G401 (cell line): ENCODE measurements at regions not wholly inside any gene's neighbourhood (a gene's known extent, or its start where the extent isn't known, plus 50 kb on each side); places are given as distances from the start of the nearest gene placed in this dataset.

Experiments
- DNase-seq: peaks from one replicate; pipeline ENCODE4 v3.0.0-alpha.2; 2015; ENCODE audit warnings: low spot score
- in situ Hi-C: cut with HindIII; loops from 2 replicates; pipeline ENCODE4 v1.10.0; 2016; ENCODE audit warnings: low sequenced_read_pairs, mixed read lengths

GRCh38 chr6:137763886-137764285 lies 103.2 kb upstream of the TNFAIP3 start:
- no peak for DNase-seq
- in situ Hi-C loops: no loop called here

GRCh38 chr6:137764464-137764863 lies 102.6 kb upstream of the TNFAIP3 start:
- DNase-seq: no peak
- in situ Hi-C loops: no loop called here

GRCh38 chr6:137765059-137765458 lies 102.0 kb upstream of the TNFAIP3 start:
- in situ Hi-C loops: no loop called here
- DNase-seq: no peak

GRCh38 chr6:137766596-137767370 lies 100.3 kb upstream of the TNFAIP3 start:
- DNase-seq: no peak
- in situ Hi-C loops: no loop called here

- in situ Hi-C loops: no loop called here
- no peak for DNase-seq
Measured at GRCh38 chr6:137767465-137767864, 99.6 kb upstream of the TNFAIP3 start.

- DNase-seq: no peak
- in situ Hi-C loops: no loop called here
Measured at GRCh38 chr6:137767911-137768690, 99.0 kb upstream of the TNFAIP3 start.

GRCh38 chr6:137768935-137769334 lies 98.1 kb upstream of the TNFAIP3 start:
- in situ Hi-C loops: no loop called here
- no peak for DNase-seq

GRCh38 chr6:137769797-137770362 lies 97.2 kb upstream of the TNFAIP3 start:
- no peak for DNase-seq
- in situ Hi-C loops: no loop called here

GRCh38 chr6:137772541-137773250 lies 94.4 kb upstream of the TNFAIP3 start:
- in situ Hi-C loops: no loop called here
- DNase-seq: no peak

- no peak for DNase-seq
- in situ Hi-C loops: no loop called here
Measured at GRCh38 chr6:137775227-137775626, 91.8 kb upstream of the TNFAIP3 start.

- in situ Hi-C loops: no loop called here
- DNase-seq: no peak
Measured at GRCh38 chr6:137775720-137776119, 91.3 kb upstream of the TNFAIP3 start.

- in situ Hi-C loops: no loop called here
- no peak for DNase-seq
Measured at GRCh38 chr6:137776256-137776655, 90.8 kb upstream of the TNFAIP3 start.

GRCh38 chr6:137776786-137777686 lies 90.0 kb upstream of the TNFAIP3 start:
- in situ Hi-C loops: no loop called here
- no peak for DNase-seq

GRCh38 chr6:137777687-137778075 lies 89.4 kb upstream of the TNFAIP3 start:
- in situ Hi-C loops: no loop called here
- DNase-seq: no peak

- DNase-seq: no peak
- in situ Hi-C loops: no loop called here
Measured at GRCh38 chr6:137779982-137780381, 87.1 kb upstream of the TNFAIP3 start.

GRCh38 chr6:137780447-137781034 lies 86.5 kb upstream of the TNFAIP3 start:
- no peak for DNase-seq
- in situ Hi-C loops: no loop called here

GRCh38 chr6:137781639-137782038 lies 85.4 kb upstream of the TNFAIP3 start:
- no peak for DNase-seq
- in situ Hi-C loops: no loop called here
